GM19395 (cell line): ENCODE measurements at regions not wholly inside any gene's neighbourhood (a gene's known extent, or its start where the extent isn't known, plus 50 kb on each side); places are given as distances from the start of the nearest gene placed in this dataset.
A peak's percentile ranks its signal among the peaks of the same experiment; 100 is the strongest.

Experiments used
- ATAC-seq: cut with Tn5 transposase; IDR thresholded peaks from one replicate; pipeline ENCODE4 v1.9.1; 2021; ENCODE audit warnings: mild to moderate bottlenecking, moderate library complexity; ENCODE audit not compliant: unreplicated experiment

DNA sequence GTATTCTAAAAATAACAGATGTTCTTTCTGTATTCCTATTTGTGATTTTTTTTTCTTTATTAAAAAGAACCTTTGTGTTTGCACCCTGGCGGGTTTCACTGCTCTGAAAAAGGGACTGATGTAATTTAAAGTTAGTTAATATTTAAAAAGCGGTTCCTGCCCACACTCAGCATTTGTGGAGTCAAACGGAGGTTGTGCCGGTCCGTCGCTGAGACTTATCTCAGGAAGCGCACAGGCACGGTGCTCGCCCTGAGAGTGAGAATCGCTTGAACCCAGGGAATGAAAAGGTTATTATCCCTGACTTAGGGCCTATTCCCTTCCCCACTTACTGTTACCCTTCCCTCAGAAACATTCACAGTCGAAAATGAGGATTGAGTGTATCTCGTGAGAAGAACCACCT, 366.7 kb downstream of the THBS2 start:
- no peak for ATAC-seq

DNA sequence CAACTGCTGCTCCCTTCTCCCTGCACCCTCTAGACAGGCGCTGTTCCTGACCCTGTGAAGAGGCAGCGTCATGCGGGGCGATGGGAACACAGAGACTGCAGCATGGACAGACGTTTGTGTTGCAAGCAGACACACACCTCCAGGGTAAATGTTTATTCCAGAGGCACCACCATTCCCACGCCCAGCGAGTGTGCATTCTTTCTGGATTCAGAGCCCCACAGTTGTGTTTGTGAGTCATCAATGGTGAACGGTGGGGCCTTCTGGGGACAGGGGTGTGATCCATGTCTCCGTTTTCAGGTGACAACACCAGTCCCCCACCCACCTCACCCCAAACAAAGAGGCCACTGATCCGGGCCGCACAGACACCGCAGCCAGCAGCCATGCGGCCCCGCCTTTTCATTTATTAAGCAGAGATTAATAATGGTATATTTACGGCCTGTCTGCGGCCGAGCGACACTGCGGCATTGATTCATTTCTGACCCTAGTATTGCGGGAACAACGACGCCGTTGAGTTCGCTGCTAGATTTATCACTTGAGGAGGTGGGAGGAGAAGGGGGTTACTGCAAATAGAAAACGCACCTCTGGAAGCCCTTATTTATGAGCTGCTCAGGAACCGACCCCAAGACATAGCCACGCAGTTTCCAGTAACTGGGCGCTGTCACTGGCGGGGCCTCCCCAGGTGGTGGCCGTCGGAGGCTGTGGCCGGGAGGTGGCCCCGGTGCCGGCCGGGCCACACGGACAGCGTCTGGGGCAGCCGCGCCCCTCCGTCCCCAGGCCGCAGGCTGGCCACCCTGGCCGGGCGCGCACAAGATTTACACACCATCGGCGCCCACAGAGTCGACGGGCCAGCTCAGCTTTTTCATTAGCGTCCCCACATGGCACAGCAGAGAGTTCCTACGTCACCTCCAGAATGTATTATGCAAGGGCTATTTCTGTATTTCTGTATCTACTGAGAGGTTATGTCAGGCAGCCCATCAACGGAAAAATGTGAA, 367.6 kb downstream of the THBS2 start:
- ATAC-seq, result no peak

DNA sequence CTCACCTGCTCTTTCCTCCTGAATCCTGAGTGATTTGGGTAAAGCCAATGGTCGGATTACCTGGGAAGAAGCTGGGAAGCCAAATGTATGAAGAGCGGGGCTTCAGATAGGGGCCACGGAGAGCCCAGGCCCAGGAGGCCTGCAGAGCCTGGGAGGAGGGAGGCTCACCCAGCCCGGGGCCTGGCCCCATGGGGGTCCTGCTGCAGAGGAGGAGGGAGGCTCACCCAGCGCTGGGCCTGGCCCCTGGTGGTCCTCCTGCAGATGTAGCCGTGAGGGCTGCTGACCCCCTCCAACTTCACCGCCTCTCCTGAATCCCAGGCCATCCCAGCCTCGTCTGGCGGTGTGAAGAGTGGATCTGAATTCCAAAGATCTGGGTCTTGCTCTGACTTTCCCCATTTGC, 368.4 kb downstream of the THBS2 start:
- no peak for ATAC-seq

DNA sequence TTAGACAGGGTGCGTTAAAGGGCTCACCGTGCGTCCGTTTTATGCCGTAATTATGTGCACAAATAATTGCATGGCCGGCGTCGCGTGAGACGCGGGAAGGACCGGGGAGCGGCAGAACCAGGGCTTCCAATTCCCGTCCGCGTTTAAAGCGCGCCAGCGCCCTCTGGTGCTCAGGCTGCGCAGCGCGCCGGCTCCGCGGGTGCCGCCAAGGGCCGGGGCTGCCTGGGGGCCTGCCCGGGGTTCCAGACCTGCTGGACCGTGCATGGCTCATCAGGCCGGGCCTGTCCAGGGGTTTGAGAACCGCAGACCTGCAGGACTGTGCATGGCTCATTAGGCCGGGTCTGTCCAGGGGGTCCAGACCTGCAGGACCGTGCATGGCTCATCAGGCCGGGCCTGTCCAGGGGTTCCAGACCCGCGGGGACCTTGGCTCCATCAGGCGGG, 369.0 kb downstream of the THBS2 start:
- peak; percentile 96 for ATAC-seq

DNA sequence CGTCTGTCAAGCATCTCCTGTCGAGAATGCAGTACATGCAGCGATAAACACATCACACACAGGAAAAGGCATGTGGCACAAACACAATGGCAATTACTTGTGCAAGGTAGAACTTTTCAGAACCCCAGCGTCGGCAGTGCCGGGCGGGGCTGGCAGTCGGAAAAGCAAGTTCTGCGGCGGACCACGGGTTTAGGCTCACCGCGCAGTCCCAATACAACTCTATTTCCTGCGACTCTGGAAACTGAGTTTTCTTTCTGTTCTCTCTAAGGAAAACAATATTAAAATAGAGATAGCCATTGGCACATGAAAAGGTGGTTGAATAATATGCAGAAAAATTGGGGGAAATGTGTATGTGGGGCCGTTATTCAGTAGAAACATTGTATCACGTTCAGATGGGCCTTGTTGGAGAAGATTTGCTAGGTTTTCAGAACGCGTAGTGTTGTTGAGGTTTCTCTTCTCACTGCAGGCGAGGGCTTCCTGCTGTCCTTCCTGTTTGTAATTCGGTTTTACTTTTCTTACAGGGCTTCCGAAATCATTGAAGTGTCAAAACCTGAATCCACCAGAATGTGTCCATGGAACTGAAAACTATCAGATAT, 369.5 kb downstream of the THBS2 start:
- peak; percentile 57 for ATAC-seq

DNA sequence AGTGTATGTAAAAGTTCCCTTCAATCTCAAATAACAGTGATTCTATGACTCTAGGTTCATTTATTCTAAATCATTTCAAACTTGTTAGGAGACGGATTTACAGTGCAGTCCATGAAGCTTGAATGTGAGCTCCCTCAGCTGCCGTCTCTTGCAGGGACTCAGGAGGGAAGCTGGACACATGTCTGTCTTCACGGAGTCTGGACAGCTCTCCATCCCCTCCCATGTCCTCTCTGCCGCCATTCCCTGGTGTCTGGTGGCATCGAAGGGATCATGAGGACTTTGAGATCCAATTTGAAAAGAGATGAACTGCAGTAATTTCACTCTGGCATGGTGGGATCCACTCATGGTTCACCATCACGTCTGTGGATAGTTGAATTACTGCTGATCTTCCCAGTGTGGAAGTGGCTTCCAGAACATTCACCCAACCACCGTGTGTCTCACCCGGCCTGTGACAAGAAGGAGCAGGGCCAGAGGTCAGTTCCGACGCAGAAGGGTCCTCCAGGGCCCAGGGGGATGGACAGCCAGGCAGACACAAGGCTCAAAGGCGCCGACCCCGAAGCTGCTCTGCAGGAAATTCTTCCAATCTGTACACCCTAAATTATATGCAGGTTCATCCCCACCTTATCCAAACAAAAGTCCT, 370.1 kb downstream of the THBS2 start:
- ATAC-seq, result no peak

DNA sequence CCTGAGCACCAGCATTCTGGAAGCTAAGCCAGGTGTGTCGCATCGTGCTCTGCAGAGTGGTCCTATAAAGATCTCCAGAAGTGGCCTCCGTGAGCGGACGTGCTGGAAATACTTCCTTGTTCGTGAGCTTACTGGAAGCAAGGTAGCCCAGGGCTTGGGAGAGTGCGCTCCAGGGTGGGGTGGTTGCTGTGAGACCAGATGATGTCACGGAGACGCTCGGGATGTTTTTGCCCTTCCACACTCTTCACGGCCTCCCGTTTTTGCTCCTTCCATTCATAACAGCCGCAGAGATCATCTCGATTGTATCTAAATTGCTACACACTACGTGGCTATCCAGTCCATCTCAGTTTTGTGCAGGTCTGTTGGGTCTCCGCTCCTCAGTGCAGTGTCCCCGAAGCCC, 373.4 kb downstream of the THBS2 start:
- no peak for ATAC-seq

DNA sequence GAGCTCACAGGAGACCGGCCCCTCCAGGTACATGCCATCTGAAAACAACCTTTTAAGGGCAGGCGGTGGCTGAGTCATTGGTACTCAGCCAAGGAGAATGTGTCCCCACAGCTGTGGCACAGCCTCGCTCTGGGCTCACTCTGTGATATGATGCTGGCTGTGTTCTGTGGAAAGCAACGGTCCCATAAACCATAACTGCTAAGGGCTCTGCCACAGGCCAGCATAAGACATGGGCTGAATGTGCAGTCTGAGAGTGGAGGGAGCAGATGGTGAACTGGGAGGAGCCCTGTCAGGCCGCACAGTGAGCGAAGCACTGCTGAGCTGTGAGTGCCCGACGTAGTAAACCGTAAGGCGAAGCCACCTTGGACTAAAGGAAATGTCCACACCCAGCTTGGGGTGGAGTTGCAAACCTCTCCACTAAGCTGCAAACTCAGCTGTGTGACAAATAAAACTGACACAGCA, 375.8 kb downstream of the THBS2 start:
- ATAC-seq, result no peak

DNA sequence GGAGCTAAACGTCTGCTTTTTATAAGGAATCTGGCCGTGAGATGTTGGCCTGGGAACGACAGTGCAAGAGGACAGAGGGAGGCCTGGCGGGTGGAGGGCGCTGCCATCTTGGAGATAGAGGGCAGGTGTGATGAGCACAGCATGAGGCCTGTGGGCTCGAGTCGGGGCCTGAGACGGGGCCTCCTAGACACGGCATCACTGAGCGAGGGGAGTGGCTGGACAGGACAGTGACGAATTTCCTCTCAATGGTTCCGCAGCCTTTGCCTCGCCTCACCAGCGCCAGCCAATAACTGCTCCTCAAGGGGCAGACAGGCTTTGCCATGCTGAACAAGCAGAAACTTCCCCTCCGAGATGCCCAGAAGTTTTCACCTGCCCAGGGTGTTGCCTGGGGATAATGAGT, 376.7 kb downstream of the THBS2 start:
- ATAC-seq, result no peak

DNA sequence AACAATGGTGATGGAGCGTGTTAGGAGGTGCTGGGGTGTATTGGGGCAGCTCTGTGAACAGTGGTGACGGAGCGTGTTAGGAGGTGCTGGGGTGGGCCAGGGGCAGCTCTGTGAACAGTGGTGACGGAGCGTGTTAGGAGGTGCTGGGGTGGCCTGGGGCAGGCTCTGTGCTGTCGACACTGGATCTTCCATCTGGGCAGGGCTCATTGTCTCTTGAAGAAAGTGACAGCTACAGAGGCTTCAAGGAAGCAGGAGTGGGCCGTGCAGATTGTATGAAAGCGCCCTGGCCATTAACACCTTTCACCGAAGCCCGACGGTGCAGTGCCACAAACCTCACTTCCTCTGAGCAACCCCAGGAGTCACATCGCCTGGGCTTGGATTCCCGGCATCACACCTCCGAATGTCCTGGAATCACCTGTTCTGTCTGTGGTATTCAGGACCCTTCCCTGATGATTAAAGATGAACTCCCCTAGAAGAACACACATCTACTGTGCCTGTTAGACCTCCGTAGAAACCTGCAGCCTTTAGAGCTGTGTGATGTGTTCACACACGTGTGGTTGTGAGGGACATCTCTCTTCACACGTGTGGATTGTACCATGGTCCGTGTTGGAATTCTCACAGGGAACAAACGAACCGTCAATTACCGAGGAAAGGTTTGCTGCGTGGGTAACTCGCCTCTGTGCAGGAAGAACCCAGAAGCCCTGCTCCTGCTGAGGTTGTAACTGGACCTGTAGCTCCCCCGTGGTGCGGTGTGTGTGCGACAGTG, 377.7 kb downstream of the THBS2 start:
- no peak for ATAC-seq

DNA sequence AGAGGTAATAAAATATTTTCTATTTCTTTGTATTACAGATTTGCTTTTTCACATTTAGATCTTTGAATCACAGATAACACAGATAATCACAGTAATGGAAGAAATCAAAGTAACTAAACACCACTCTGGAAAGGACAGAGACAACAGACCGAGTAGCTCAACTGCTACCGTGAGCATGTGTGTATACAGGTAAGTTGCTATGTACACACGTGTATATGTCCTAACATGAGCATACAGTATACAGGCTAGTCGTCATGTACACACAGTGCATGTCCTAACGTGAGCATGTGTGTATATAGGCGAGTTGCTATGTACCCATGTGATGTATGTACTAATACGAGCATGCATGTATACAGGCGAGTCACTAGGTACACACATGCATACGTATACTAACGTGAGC, 379.0 kb downstream of the THBS2 start:
- no peak for ATAC-seq

DNA sequence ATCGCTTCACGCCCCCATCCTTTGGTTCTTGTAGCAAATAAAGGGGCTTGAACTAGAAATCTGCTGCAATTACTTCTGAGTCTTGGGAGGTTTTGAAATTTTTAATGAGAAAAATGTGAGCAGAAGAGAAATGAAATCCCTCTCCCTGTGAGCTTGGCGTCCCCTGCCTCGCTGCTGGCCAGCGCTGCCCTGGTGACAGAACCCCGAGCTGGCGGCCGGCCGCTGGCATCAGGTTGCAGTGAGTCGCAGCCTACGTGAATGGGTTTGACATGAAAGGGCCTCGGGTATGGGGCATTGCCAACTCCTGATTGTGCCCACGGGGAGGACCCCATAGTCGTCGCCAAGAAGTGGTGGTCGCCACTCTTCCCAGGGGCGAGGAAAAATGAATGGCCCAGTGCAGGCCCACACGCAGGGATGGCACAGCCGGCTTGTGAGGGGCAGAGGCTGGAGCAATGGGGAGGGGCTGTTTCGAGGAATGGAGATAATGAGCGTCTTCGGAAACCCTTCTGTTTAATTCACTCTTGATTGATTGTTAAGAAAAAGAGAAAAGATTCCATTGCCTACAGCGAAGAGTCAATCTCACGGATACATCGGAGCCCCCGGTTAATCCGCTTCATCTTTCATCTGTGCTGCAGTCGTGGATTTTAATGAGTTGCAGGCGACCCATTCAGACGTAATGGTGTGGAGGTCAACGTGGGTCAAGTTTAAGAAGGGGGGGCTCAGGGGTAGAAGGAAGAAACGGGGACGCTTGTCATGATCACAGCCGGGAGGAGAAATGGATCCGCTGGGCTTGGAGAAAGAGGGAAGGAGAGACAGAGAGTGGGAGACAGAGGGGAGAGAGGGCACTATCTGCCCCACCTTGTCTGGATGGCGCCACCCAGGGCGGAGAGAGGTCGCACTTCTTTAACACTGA, 380.1 kb downstream of the THBS2 start:
- no peak for ATAC-seq

DNA sequence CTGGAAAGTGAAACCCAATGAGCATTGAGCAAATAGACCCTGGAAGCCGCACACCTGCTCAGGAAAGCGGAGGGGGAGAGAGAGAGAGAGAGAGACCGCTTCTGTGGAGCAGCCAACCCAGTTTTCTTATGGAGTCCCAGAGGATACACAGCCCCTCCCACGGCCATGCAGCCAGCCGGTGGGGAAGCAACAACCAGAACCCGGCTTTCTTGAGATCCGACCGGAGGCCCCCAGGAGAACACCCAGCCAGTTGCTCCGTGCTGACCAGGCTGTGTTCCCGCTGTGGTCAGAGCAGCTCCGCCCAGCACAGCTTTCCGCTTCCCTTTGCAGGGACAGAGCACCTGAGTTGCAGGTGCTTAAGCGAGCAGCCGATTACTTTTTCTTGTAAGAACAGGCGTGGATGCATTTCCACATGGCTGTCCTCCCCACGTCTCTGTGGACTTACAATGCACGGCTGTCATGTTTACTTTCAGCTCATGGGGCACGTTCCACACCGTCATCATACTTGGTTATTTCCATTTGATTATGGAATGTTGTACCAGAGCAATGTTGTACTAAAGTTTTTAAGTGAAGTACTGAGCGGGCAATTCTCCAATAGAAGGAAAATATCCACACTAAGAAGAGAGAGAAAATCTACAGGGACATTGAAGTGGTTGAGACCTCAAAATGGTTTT, 381.9 kb downstream of the THBS2 start:
- ATAC-seq, result no peak

DNA sequence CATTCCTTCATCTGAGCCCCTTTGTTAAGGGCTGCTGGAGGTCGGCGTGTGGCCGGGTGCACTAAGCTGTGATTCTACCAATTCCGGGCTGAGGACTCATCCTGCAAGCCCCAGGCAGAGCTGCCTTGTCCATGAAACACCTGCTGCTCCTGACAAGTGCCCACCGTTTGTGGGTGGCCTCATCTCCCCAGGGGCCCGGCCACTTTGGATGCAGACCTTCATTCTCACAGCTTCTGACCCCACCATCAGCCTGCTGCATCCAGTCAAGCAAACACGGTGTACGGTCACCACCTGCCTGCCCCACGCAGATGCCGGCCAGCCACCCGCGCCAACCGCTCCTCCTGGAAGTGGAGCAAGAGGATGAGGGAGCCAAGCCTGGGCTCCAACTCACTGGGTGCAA, 382.7 kb downstream of the THBS2 start:
- ATAC-seq, result no peak

DNA sequence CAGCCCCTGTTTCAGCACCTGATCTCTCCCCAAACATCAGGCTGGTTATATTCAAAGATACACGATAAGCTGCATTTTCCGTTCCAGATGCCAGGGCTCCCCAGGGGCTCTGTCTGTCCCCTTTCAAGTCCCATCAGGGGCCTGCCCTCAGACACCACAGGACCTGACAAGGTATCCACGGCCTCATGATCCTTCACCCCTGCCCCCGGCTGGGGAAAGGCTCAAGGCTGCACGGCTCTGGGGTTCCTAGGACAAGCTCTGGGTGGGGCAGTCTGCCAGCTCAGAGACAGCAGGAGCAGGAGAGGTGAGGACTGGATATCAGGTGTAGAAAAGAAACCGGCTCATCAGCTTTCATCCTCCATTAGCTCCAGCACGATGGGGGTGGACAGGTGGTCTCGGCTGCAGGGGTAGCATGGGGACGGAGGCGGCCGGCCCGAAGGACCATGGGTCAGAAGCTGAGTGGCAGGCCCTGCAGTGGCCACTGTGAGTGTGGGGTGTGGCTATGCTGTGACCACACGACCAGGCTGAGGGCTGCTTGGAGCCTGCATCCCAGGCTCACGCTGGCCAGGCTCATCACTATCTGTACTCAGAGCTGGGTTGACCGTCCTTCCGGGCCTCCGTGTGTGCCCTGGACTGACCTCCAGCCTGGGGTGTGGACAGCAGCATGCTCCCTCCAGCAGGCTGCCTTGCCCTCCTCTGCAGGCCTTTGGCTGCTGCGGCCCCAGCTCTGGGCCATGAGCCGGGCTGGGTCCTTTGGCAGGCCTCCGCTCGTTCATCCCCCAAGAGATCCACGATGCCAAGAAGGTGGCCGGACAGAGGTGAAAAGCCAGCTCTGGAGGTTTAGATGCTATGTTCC, 386.2 kb downstream of the THBS2 start:
- ATAC-seq, result no peak

DNA sequence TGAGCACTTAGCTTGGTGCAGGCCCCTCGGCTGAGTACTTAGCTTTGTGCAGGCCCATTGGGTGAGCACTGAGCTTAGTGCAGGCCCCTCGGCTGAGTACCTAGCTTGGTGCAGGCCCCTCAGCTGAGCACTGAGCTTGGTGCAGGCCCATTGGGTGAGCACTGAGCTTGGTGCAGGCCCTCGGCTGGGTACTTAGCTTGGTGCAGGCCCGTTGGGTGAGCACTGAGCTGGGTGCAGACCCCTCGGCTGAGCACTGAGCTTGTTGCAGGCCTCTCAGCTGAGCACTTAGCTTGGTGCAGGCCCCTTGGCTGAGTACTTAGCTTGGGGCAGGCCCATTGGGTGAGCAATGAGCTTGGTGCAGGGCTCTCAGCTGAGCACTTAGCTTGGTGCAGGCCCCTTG, 387.1 kb downstream of the THBS2 start:
- ATAC-seq, result no peak

DNA sequence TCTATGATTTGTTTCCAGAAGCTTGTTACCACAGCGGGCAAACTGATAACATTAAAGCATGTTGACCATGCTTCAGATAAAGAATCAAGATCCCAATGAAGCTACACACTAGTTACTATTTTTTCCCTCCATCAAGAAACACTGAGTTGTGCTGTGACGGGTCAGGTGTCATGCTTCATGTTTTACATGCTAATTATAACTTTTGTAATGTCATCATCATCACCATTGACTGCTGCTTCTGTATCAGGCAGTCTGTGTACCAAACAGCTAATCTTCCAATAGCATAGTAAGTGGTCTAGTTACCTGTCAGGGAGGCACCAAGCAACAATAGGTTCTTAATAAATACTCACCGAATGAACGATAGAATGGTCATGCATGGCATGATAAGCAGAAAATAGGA, 388.1 kb downstream of the THBS2 start:
- no peak for ATAC-seq
